HG03558 (cell line): ENCODE measurements at regions not wholly inside any gene's neighbourhood (a gene's known extent, or its start where the extent isn't known, plus 50 kb on each side); places are given as distances from the start of the nearest gene placed in this dataset.
"Not testable (repeated sequence)": the region's sequence is repeated elsewhere in the genome, so short reads cannot be mapped to it uniquely, and the experiment has no call there.

Source experiments
- ATAC-seq: cut with Tn5 transposase; IDR thresholded peaks from one replicate; pipeline ENCODE4 v1.9.1; 2021; ENCODE audit warnings: moderate number of reproducible peaks; ENCODE audit not compliant: unreplicated experiment; ENCODE audit errors: extremely low read depth

GRCh38 chr2:16199882-16200553, 259.7 kb downstream of the MYCN start:
- no peak for ATAC-seq

GRCh38 chr2:16199241-16199640, 258.9 kb downstream of the MYCN start:
- not testable (repeated sequence) for ATAC-seq

- no peak for ATAC-seq
These were observed 258.0 kb downstream of the MYCN start for GRCh38 chr2:16198166-16198912.

DNA sequence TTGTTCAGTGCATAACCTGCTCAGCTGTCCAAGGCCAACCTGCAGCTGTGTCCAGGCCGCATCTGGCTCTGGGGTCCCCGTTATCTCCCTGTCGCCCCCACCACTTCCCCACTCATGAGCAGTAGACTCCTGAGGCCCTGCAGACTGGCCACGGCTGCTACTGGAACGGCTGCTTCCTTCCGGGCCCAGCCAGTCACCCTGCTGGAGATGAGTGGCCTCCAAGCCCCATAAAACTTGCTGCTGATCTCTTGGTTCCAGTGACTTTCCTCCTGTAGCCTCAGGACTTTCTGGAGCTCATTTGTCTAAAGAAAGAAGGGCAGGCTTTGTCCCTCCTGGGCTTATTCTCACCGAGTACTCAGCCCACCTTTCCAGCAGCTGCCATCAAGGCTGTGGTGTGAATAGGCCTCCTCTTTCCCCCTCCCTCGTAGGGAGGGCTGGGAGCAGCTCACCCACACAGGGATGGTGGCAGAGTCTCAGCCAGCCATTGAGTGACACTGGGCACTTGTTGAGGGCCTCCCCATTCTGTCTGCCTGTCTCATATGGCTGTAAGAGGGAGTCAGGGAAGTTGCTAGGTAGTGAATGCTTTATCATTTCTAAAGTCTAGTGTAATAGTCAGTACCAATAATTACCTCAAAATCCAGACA, 257.3 kb downstream of the MYCN start:
- ATAC-seq = no peak

GRCh38 chr2:16196687-16197503, 256.5 kb downstream of the MYCN start:
- no peak for ATAC-seq

- ATAC-seq = no peak
These were observed 255.3 kb downstream of the MYCN start for GRCh38 chr2:16195681-16196070.

- ATAC-seq = no peak
These were observed 254.8 kb downstream of the MYCN start for GRCh38 chr2:16194931-16195680.

DNA sequence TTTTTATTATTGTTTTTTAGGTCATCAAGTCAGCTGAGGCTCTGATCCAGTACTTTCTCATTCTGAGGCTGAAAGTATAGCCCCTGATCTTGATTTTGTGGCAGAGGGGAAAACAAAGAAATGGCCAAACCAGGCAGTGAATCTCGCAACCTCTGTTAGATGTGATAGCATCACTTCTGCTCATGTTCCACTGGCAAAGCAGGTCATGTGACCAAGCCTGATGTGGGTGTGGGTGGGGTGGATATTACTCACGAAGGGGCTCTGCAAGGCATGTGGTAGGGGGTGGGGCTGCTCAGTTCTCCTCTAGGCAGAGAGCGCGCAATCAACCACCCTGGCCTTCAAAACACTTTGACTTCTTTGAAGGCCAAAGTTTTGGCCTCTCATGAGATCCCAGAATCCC, 254.2 kb downstream of the MYCN start:
- no peak for ATAC-seq

DNA sequence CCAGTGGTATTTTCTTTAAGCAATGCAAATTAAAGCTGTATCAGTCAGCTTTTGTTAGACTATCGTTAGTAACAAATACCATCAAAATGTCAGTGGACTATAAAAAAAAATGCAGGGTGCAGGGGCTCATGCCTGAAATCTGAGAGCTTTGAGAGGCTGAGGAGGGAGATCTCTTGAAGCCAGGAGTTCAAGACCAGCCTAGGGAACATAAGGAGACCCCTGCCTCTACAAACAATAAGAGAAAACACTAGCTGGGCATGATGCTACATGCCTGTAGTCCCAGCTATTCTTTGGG, 253.7 kb downstream of the MYCN start:
- no peak for ATAC-seq

GRCh38 chr2:16192416-16193216, 252.3 kb downstream of the MYCN start:
- ATAC-seq = no peak

DNA sequence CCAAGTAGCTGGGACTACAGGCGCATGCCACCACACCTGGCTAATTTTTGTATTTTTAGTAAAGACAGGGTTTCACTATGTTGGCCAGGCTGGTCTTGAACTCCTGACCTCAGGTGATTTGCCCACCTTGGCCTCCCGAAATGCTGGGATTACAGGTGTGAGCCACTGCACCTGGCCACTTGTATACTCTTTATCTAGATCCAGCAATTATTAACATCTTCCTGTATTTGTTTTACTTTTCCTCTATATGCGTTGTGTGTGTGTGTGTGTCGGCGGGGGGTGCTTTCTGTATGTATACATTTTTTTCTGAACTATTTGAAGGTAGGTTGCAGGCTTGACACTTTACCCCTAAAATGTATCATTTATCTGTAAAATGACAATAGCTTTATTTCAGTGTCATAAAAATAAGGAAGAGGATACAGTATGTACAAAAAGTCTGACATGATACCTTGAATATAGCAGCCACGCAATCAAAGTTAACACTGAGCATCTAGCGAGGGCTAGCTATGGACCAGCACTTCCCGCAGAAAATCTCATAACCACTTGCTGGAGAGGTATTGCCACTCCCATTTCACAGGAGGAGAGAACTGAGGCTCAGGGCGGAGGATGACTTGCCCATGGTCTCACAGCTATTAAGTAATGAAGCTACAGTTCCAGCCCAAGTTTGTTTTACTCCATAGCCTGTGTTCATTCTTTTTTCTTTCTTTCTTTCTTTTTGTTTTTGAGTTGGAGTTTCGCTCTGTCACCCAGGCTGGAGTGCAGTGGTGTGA, 251.3 kb downstream of the MYCN start:
- ATAC-seq = no peak

DNA sequence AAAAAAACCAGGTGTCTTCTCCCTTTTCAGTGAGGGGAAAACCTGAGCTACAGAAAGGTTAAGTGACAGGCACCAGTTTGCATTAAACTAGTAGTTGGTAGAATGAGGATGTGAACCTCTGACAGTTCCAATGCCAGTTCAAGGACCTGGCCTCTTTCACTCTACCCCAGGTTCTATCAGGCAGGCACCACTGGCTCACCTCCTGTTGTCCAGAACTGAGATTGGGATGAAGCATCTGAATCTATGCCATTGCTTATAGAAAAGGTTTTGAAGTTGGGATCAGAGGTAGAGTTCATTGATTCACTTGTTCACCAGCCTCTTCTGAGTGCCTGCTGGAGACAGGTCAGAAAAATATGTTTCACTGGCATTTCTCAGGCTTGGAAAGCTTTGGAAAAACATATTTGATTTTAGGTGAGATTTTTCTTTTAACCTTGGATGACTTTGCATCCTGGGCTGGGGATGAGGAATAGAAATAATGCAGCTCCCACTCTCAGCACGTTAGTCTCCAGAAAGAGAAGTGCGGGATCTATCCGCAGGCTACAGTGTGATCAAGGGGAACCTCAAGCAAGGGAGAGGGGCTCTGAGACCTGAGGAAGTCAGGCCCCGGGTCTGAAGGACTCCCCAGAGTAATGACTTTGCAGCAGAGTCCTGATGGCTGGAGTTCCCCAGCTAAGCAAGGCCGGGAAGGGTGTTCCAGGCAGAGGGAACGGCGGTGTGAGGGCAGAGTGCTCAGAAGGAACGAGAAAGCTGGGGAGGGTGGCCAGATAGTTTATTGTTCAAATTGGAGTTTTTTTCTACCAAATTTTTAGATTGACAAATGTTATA, 250.3 kb downstream of the MYCN start:
- ATAC-seq = no peak

DNA sequence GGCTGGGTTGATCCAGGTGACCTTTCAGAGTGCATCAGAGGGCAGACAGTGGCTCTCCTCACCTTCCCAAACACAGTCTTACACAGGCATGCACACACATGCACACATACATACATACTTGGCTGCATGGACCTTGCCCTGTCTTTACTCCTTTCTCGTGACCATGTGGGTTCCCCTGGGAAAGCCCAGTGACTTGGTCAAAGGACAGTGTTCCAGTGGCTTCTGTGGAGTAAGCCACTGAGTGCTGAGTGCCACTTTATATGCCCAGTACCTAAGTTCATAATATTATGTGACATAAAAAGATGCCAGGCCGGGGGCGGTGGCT, 249.4 kb downstream of the MYCN start:
- ATAC-seq = no peak

DNA sequence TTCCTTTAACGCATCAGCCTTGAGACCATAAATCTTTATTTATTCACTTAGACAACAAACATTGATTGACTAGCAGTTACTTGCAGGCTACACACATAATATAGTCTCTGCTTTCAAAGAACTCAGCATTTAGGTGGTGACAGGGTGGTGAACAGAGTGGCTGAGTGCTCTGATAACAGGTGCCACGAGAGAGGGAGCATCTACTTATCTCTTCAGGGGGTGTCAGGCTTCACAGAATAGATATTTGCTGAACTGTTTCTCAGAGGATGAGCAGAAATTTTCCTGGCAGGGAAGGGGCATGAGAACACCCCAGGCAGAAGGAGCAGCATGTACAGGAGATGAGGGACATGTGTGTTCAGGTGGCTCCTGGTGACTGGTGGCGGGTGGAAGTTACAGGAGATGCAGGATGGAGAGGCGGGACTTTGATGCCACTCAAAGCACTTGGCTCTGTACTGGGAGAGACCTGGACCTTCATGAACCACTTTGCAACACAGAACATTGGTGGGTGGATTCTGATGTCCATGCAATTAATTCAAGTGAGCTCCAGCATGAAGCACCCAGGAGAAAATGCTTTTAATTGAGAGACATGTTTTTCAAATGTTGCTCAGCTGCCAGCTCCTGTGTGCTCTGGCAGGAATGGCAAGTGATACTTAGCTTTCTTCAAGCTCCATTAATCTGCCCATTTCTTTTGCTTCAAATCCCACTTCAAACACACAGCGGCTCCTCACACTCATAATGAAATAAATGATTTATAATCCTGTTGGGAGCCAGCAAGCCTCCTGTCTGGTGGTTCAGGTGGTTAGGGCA, 248.9 kb downstream of the MYCN start:
- no peak for ATAC-seq

DNA sequence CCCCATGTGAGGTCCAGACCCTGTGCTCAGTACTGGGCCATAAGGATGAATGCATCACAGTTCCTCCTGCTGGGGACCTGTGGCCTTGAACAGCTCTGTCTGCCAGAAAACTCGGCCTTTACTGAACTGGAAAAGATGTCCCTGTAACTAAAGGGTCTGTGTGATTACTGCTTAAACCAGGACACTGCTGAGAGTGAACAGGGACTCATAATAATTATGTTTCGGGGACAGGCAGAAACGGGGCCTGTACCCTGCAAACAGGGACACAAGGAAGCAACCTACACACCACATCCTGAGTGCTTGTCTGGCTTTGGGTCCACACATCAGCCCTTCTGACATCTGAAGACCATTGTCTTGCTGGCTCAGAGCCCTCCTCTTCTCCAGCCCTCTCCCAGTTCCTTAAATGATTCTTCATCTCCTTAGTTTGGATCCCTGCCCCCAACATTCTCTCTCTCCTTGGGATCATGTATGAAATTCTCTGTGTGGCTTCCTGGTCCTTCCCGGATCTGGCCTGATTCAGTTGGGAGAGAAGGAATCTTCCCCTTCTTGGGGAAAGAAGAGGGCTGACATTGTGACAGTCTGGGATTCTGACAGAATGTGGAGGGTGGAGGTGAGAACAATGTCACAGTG, 248.0 kb downstream of the MYCN start:
- no peak for ATAC-seq

GRCh38 chr2:16187482-16187817, 247.1 kb downstream of the MYCN start:
- ATAC-seq = no peak
